ENCODE measurements at regions not wholly inside any gene's neighbourhood (a gene's known extent, or its start where the extent isn't known, plus 50 kb on each side); places are given as distances from the start of the nearest gene placed in this dataset.

DNA sequence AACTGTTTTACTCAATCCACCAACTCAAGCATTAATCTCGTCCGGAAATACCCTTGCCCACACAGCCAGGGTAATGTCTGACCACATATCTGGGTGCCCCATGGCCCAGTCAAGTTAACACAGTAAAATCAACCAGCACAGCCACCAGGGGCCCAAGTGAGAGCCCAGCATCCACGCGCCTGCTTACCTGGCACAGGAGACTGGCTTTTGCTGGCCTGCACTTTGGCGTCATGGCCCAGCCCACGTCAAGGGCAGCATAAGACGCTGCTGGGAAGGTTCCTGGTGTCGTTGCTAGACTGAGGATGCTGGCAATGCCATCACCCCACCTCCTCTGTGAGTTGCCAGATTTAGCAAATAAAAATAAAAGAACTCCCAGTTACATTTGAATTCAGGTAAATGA is 53.6 kb upstream of the BCL11B start:
- TF ChIP-seq POLR2A (IDR thresholded peaks at IDR 0.05) (no peak), EP300 (IDR thresholded peaks at IDR 0.05) (no peak)
- TF ChIP-seq, protein P1, sequence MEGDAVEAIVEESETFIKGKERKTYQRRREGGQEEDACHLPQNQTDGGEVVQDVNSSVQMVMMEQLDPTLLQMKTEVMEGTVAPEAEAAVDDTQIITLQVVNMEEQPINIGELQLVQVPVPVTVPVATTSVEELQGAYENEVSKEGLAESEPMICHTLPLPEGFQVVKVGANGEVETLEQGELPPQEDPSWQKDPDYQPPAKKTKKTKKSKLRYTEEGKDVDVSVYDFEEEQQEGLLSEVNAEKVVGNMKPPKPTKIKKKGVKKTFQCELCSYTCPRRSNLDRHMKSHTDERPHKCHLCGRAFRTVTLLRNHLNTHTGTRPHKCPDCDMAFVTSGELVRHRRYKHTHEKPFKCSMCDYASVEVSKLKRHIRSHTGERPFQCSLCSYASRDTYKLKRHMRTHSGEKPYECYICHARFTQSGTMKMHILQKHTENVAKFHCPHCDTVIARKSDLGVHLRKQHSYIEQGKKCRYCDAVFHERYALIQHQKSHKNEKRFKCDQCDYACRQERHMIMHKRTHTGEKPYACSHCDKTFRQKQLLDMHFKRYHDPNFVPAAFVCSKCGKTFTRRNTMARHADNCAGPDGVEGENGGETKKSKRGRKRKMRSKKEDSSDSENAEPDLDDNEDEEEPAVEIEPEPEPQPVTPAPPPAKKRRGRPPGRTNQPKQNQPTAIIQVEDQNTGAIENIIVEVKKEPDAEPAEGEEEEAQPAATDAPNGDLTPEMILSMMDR (IDR thresholded peaks at IDR 0.05) = no peak

Data from sigmoid colon (tissue), 4 donors.